Neural cell (in vitro differentiated cells): ENCODE measurements at regions not wholly inside any gene's neighbourhood (a gene's known extent, or its start where the extent isn't known, plus 50 kb on each side); places are given as distances from the start of the nearest gene placed in this dataset.

ENCODE experiments used
- EP300 ChIP-seq: fragments of 450-650 bp; conservative IDR thresholded peaks from 2 replicates; pipeline ENCODE4 v1.6.1; 2014; ENCODE audit warnings: antibody characterized with exemption, mild to moderate bottlenecking, moderate library complexity; ENCODE audit not compliant: poor library complexity, severe bottlenecking
- EZH2 ChIP-seq: fragments of 200-600, 300-800 bp; shearing (Covaris generic), sonication (generic); IDR thresholded peaks from 2 replicates; pipeline ENCODE4 v1.6.1; 2014; ENCODE audit warnings: antibody characterized with exemption, low read length, borderline replicate concordance, mild to moderate bottlenecking; ENCODE audit not compliant: insufficient read depth, poor library complexity, severe bottlenecking
- MXI1 ChIP-seq: fragments of 450-650 bp; conservative IDR thresholded peaks from 2 replicates; pipeline ENCODE4 v1.6.1; 2014; ENCODE audit warnings: antibody characterized with exemption, mild to moderate bottlenecking; ENCODE audit not compliant: poor library complexity, severe bottlenecking
- POLR2AphosphoS5 ChIP-seq: IDR thresholded peaks from 2 replicates; pipeline ENCODE4 v1.6.1; 2012
- RAD21 ChIP-seq: fragments of 450-650 bp; conservative IDR thresholded peaks from 2 replicates; pipeline ENCODE4 v1.6.1; 2014; ENCODE audit warnings: antibody characterized with exemption, mild to moderate bottlenecking, moderate library complexity
- SMC3 ChIP-seq: fragments of 450-650 bp; conservative IDR thresholded peaks from 2 replicates; pipeline ENCODE4 v1.6.1; 2014; ENCODE audit warnings: antibody characterized with exemption, mild to moderate bottlenecking, moderate library complexity; ENCODE audit not compliant: poor library complexity
- TAF1 ChIP-seq: IDR thresholded peaks from 2 replicates; pipeline ENCODE4 v1.6.1; 2012; ENCODE audit warnings: low read depth
- TF ChIP-seq, protein P1 (sequence below): fragments of 450-650 bp; IDR thresholded peaks from 2 replicates; pipeline ENCODE4 v1.5.1; 2014; ENCODE audit warnings: antibody characterized with exemption, mild to moderate bottlenecking, moderate library complexity; ENCODE audit not compliant: poor library complexity, severe bottlenecking
- TF ChIP-seq, protein P2 (sequence below): IDR thresholded peaks from 2 replicates; pipeline ENCODE4 v1.6.1; 2012; ENCODE audit warnings: borderline replicate concordance

- TF ChIP-seq, protein P1, sequence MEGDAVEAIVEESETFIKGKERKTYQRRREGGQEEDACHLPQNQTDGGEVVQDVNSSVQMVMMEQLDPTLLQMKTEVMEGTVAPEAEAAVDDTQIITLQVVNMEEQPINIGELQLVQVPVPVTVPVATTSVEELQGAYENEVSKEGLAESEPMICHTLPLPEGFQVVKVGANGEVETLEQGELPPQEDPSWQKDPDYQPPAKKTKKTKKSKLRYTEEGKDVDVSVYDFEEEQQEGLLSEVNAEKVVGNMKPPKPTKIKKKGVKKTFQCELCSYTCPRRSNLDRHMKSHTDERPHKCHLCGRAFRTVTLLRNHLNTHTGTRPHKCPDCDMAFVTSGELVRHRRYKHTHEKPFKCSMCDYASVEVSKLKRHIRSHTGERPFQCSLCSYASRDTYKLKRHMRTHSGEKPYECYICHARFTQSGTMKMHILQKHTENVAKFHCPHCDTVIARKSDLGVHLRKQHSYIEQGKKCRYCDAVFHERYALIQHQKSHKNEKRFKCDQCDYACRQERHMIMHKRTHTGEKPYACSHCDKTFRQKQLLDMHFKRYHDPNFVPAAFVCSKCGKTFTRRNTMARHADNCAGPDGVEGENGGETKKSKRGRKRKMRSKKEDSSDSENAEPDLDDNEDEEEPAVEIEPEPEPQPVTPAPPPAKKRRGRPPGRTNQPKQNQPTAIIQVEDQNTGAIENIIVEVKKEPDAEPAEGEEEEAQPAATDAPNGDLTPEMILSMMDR, result no peak
- TF ChIP-seq EZH2 (no peak), TAF1 (no peak), EP300 (no peak), MXI1 (no peak), POLR2AphosphoS5 (no peak), SMC3 (no peak), RAD21 (no peak)
- TF ChIP-seq, protein P2, sequence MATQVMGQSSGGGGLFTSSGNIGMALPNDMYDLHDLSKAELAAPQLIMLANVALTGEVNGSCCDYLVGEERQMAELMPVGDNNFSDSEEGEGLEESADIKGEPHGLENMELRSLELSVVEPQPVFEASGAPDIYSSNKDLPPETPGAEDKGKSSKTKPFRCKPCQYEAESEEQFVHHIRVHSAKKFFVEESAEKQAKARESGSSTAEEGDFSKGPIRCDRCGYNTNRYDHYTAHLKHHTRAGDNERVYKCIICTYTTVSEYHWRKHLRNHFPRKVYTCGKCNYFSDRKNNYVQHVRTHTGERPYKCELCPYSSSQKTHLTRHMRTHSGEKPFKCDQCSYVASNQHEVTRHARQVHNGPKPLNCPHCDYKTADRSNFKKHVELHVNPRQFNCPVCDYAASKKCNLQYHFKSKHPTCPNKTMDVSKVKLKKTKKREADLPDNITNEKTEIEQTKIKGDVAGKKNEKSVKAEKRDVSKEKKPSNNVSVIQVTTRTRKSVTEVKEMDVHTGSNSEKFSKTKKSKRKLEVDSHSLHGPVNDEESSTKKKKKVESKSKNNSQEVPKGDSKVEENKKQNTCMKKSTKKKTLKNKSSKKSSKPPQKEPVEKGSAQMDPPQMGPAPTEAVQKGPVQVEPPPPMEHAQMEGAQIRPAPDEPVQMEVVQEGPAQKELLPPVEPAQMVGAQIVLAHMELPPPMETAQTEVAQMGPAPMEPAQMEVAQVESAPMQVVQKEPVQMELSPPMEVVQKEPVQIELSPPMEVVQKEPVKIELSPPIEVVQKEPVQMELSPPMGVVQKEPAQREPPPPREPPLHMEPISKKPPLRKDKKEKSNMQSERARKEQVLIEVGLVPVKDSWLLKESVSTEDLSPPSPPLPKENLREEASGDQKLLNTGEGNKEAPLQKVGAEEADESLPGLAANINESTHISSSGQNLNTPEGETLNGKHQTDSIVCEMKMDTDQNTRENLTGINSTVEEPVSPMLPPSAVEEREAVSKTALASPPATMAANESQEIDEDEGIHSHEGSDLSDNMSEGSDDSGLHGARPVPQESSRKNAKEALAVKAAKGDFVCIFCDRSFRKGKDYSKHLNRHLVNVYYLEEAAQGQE, result no peak
These were observed 547.2 kb downstream of the KCNJ2 start for GRCh38 chr17:70716551-70716950.
